SK-N-SH (cell line): ENCODE measurements at regions not wholly inside any gene's neighbourhood (a gene's known extent, or its start where the extent isn't known, plus 50 kb on each side); places are given as distances from the start of the nearest gene placed in this dataset.

ENCODE experiments used
- CTCF ChIA-PET: fragments of 300-600, 350-600 bp; formaldehyde crosslinking; extraction: SDS; loops from one replicate; lab custom pipeline; 2021; lab: Yijun Ruan, JAX
- POLR2A ChIA-PET: fragments of 350-600 bp; sonication (Branson Sonifier 250); formaldehyde crosslinking; extraction: SDS; loops from one replicate; lab custom pipeline; 2020; ENCODE audit warnings: antibody characterized with exemption, inconsistent platforms; lab: Yijun Ruan, JAX
- DNase-seq: peaks from one replicate; pipeline ENCODE4 v3.0.0; 2012
- H2AFZ ChIP-seq: fragments of 200-600 bp; sonication (generic); 2 replicates; pipeline ENCODE4 v1.8.1; 2016; ENCODE audit warnings: antibody characterized with exemption, mild to moderate bottlenecking, low read depth
- H3F3A ChIP-seq: fragments of 200-600 bp; sonication (generic); replicated peaks from 2 replicates; pipeline ENCODE3; 2016; ENCODE audit warnings: antibody characterized with exemption, mild to moderate bottlenecking; ENCODE audit not compliant: insufficient read depth
- H3K27ac ChIP-seq, 2 experiments: fragments of 200-500 bp in 1 of 2; fragments of 200-600 bp in 1 of 2; sonication (Bioruptor generic) in 1 of 2; sonication (generic), shearing (Covaris generic) in 1 of 2; 2 replicates each; pipeline versions ENCODE4 v1.5.1 to v1.6.1; 2014 to 2016; ENCODE audit warnings: low read depth in 2 of 2, inconsistent platforms in 1 of 2, low read length in 1 of 2, mild to moderate bottlenecking in 1 of 2, mixed read lengths in 1 of 2
- H3K27me3 ChIP-seq: fragments of 200-600 bp; sonication (generic), shearing (Covaris generic); 2 replicates; pipeline ENCODE4 v1.6.1; 2016; ENCODE audit warnings: mixed run types; ENCODE audit not compliant: insufficient read depth
- H3K36me3 ChIP-seq, 2 experiments: fragments of 200-500 bp in 1 of 2; fragments of 200-600 bp in 1 of 2; sonication (Bioruptor generic) in 1 of 2; sonication (generic) in 1 of 2; replicated peaks in 1 of 2; 2 replicates each; pipeline versions ENCODE3 to v1.5.1; 2014 to 2016; ENCODE audit warnings: low read length in 1 of 2, mild to moderate bottlenecking in 1 of 2; ENCODE audit not compliant: insufficient read depth in 2 of 2, control insufficient read depth in 1 of 2
- H3K4me1 ChIP-seq, 2 experiments: fragments of 200-500 bp in 1 of 2; fragments of 200-600 bp in 1 of 2; sonication (Bioruptor generic) in 1 of 2; sonication (generic), shearing (Covaris generic) in 1 of 2; 2 replicates each; pipeline versions ENCODE4 v1.5.1 to v1.6.1; 2014 to 2016; ENCODE audit warnings: low read depth in 1 of 2, low read length in 1 of 2, mixed run types in 1 of 2; ENCODE audit not compliant: insufficient read depth in 2 of 2, control insufficient read depth in 1 of 2
- H3K4me2 ChIP-seq: fragments of 200-600 bp; sonication (generic), shearing (Covaris generic); 2 replicates; pipeline ENCODE4 v1.6.1; 2017; ENCODE audit warnings: mixed run types
- H3K4me3 ChIP-seq, 2 experiments: fragments of 200-500 bp in 1 of 2; fragments of 200-600 bp in 1 of 2; sonication (Bioruptor generic) in 1 of 2; sonication (generic), shearing (Covaris generic) in 1 of 2; 2 replicates each; pipeline versions ENCODE4 v1.5.1 to v1.8.1; 2014 to 2016; ENCODE audit warnings: low read depth in 2 of 2, inconsistent platforms in 1 of 2, low read length in 1 of 2, mild to moderate bottlenecking in 1 of 2, mixed read lengths in 1 of 2, moderate library complexity in 1 of 2
- H3K79me2 ChIP-seq: fragments of 200-600 bp; sonication (generic); 2 replicates; pipeline ENCODE4 v1.8.1; 2017; ENCODE audit warnings: mild to moderate bottlenecking; ENCODE audit not compliant: insufficient read depth
- H3K9ac ChIP-seq: fragments of 200-600 bp; sonication (generic); 2 replicates; pipeline ENCODE4 v1.6.1; 2017; ENCODE audit warnings: mixed run types
- H3K9me2 ChIP-seq: fragments of 200-600 bp; sonication (generic); 2 replicates; pipeline ENCODE4 v1.6.1; 2017; ENCODE audit warnings: mixed run types
- H3K9me3 ChIP-seq: fragments of 200-600 bp; sonication (generic); 2 replicates; pipeline ENCODE4 v1.6.1; 2017; ENCODE audit warnings: mixed run types, mild to moderate bottlenecking, moderate library complexity
- H4K20me1 ChIP-seq: fragments of 200-600 bp; sonication (generic); 2 replicates; pipeline ENCODE4 v1.6.1; 2017; ENCODE audit warnings: mild to moderate bottlenecking, mixed run types; ENCODE audit not compliant: insufficient read depth
- FOXJ3 ChIP-seq: sonication (generic); formaldehyde crosslinking; IDR thresholded peaks from 2 replicates; pipeline ENCODE4 v1.5.1; 2020; ENCODE audit warnings: mild to moderate bottlenecking, missing genetic modification reagents
- FOXM1 ChIP-seq: IDR thresholded peaks from 2 replicates; pipeline ENCODE4 v1.4.0; 2012; ENCODE audit warnings: low read depth, mild to moderate bottlenecking
- GABPA ChIP-seq: IDR thresholded peaks from 2 replicates; pipeline ENCODE4 v1.4.0; 2012; ENCODE audit warnings: low read depth, mild to moderate bottlenecking
- IRF3 ChIP-seq: fragments of 150-350 bp; IDR thresholded peaks from 2 replicates; pipeline ENCODE4 v1.6.1; 2016; ENCODE audit warnings: mild to moderate bottlenecking, low read depth, low read length
- MXI1 ChIP-seq: IDR thresholded peaks from 2 replicates; pipeline ENCODE4 v1.6.1; 2012; ENCODE audit warnings: mild to moderate bottlenecking, low read depth, low read length, improper control_type of control experiment
- NRF1 ChIP-seq: IDR thresholded peaks from 2 replicates; pipeline ENCODE4 v1.6.1; 2012; ENCODE audit warnings: low read depth, mild to moderate bottlenecking, low read length
- PBX3 ChIP-seq: IDR thresholded peaks from 2 replicates; pipeline ENCODE4; 2012
- POLR2AphosphoS5 ChIP-seq: IDR thresholded peaks from 2 replicates; pipeline ENCODE4 v1.6.1; 2012; ENCODE audit warnings: low read depth, low read length
- RAD21 ChIP-seq: IDR thresholded peaks from 2 replicates; pipeline ENCODE4 v1.6.1; 2012; ENCODE audit warnings: mild to moderate bottlenecking, low read length
- RCOR1 ChIP-seq: fragments of 150-350 bp; IDR thresholded peaks from 2 replicates; pipeline ENCODE4 v1.6.1; 2017; ENCODE audit warnings: antibody characterized with exemption, low read length
- RFX5 ChIP-seq: IDR thresholded peaks from 2 replicates; pipeline ENCODE4 v1.6.1; 2012; ENCODE audit warnings: mild to moderate bottlenecking, improper control_type of control experiment, low read length
- RXRA ChIP-seq: IDR thresholded peaks from 2 replicates; pipeline ENCODE4 v1.4.0; 2012; ENCODE audit warnings: low read depth, mild to moderate bottlenecking, borderline replicate concordance
- SIN3A ChIP-seq: IDR thresholded peaks from 2 replicates; pipeline ENCODE4 v1.6.1; 2012; ENCODE audit warnings: low read depth, mild to moderate bottlenecking, low read length, moderate library complexity, borderline replicate concordance
- TAF1 ChIP-seq: IDR thresholded peaks from 2 replicates; pipeline ENCODE4 v1.6.1; 2012; ENCODE audit warnings: low read depth, mild to moderate bottlenecking, low read length, moderate library complexity, borderline replicate concordance
- TEAD4 ChIP-seq: IDR thresholded peaks from 2 replicates; pipeline ENCODE4 v1.4.0; 2012; ENCODE audit warnings: mild to moderate bottlenecking, borderline replicate concordance; ENCODE audit not compliant: insufficient read depth
- USF1 ChIP-seq: IDR thresholded peaks from 2 replicates; pipeline ENCODE4 v1.4.0; 2012; ENCODE audit warnings: low read depth, borderline replicate concordance
- WGBS: methylation state at CpG from one replicate; pipeline ENCODE4 v1.1.6; 2017; ENCODE audit warnings: low lambda C conversion rate; 5-methylcytosine and 5-hydroxymethylcytosine counted together
- TF ChIP-seq, protein P1 (sequence below): fragments of 150-350 bp; IDR thresholded peaks from 2 replicates; pipeline ENCODE4 v1.6.1; 2017; ENCODE audit warnings: antibody characterized with exemption, low read length, low read depth, borderline replicate concordance
- TF ChIP-seq, protein P2 (sequence below): IDR thresholded peaks from 2 replicates; pipeline ENCODE4 v1.4.0; 2012; ENCODE audit warnings: low read depth

DNA sequence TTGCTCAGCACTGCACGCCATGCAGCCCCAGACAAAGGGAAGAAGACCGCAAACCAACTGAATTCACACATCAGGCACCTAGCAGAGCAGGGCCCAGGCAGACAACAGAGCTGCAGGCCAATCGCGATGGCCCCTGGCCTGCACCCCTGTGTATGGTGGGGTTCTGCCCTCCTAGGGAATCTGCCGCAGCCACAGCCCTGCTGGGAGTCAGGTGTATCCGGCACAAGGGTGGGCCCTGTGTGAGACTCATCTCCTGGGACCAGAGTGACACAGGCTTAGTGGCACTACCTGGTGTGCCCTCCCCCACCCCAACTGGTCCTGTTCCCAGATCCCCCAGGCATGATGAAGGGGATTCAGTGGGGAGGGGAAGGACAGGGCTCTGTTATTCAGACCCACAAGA, 122.8 kb downstream of the ATPSCKMT start (continued):
- no peak for TF ChIP-seq USF1
- TF ChIP-seq RFX5 = no peak
- TF ChIP-seq NRF1 = no peak
- TF ChIP-seq SIN3A = no peak
- TF ChIP-seq, protein P1, sequence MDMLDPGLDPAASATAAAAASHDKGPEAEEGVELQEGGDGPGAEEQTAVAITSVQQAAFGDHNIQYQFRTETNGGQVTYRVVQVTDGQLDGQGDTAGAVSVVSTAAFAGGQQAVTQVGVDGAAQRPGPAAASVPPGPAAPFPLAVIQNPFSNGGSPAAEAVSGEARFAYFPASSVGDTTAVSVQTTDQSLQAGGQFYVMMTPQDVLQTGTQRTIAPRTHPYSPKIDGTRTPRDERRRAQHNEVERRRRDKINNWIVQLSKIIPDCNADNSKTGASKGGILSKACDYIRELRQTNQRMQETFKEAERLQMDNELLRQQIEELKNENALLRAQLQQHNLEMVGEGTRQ = no peak
- no peak for TF ChIP-seq FOXM1
- TF ChIP-seq, all 33 proteins: peak for 0

GRCh38 chr5:10125116-10125515, 124.6 kb downstream of the ATPSCKMT start:
- WGBS = 55% methylated on average over 9 of the region's 9 CpGs
- Histone ChIP-seq H3F3A (no peaks in the 10 kb centered on the region), H3K4me2 (no peak overlapping the region), H3K9ac (no peak overlapping the region), H4K20me1 (no peaks in the 10 kb centered on the region), H3K36me3 (no peaks in the 10 kb centered on the region), H3K4me3 (no peak overlapping the region), H3K27ac (no peak overlapping the region), H3K9me2 (no peaks in the 10 kb centered on the region), H3K4me1 (no peaks in the 10 kb centered on the region; a peak in 1 of 4 replicates), H3K27me3 (no peaks in the 10 kb centered on the region), H3K9me3 (no peaks in the 10 kb centered on the region), H3K79me2 (no peaks in the 10 kb centered on the region), H2AFZ (no peak overlapping the region)
- TF ChIP-seq, protein P2, sequence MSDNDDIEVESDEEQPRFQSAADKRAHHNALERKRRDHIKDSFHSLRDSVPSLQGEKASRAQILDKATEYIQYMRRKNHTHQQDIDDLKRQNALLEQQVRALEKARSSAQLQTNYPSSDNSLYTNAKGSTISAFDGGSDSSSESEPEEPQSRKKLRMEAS = no peak
- TF ChIP-seq TAF1 = no peak
- TF ChIP-seq GABPA = no peak
- TF ChIP-seq TEAD4 = no peak
- no peak for TF ChIP-seq FOXJ3 (CRISPR knock-in tag)
- TF ChIP-seq MXI1 = no peak
- no peak for TF ChIP-seq RAD21
- no peak for TF ChIP-seq POLR2AphosphoS5
- no peak for TF ChIP-seq IRF3
- no peak for TF ChIP-seq PBX3
- TF ChIP-seq USF1 = no peak
- no peak for TF ChIP-seq RCOR1
- TF ChIP-seq RXRA = no peak
- ChIA-PET POLR2A (no interaction called here), CTCF (no interaction called here)
- DNase-seq = no peak
